ENCODE measurements at regions not wholly inside any gene's neighbourhood (a gene's known extent, or its start where the extent isn't known, plus 50 kb on each side); places are given as distances from the start of the nearest gene placed in this dataset.
"Not testable (repeated sequence)": the region's sequence is repeated elsewhere in the genome, so short reads cannot be mapped to it uniquely, and the experiment has no call there.

- TF ChIP-seq, protein P1, sequence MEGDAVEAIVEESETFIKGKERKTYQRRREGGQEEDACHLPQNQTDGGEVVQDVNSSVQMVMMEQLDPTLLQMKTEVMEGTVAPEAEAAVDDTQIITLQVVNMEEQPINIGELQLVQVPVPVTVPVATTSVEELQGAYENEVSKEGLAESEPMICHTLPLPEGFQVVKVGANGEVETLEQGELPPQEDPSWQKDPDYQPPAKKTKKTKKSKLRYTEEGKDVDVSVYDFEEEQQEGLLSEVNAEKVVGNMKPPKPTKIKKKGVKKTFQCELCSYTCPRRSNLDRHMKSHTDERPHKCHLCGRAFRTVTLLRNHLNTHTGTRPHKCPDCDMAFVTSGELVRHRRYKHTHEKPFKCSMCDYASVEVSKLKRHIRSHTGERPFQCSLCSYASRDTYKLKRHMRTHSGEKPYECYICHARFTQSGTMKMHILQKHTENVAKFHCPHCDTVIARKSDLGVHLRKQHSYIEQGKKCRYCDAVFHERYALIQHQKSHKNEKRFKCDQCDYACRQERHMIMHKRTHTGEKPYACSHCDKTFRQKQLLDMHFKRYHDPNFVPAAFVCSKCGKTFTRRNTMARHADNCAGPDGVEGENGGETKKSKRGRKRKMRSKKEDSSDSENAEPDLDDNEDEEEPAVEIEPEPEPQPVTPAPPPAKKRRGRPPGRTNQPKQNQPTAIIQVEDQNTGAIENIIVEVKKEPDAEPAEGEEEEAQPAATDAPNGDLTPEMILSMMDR (IDR thresholded peaks at IDR 0.05; ENCODE audit: poor library complexity): not testable (repeated sequence)
- not testable (repeated sequence) for TF ChIP-seq EZH2 (IDR thresholded peaks at IDR 0.05; ENCODE audit: borderline replicate concordance); EZH2phosphoT487 (IDR thresholded peaks at IDR 0.05; ENCODE audit: low read depth, severe bottlenecking, unreplicated experiment)
These were observed 453.9 kb downstream of the RPIA start for GRCh38 chr2:89145342-89145741.

All from hepatocyte (in vitro differentiated cells).